Kidney (tissue), 13 donors: ENCODE measurements at regions not wholly inside any gene's neighbourhood (a gene's known extent, or its start where the extent isn't known, plus 50 kb on each side); places are given as distances from the start of the nearest gene placed in this dataset.
A peak's percentile ranks its signal among the peaks of the same experiment; 100 is the strongest.

Source experiments
- DNase-seq, 5 donors: peaks; one replicate each; pipeline ENCODE4 v3.0.0-alpha.2; 2013 to 2020
- FAIRE-seq: peaks from 2 replicates; lab custom pipeline; 2012; peaks lifted over from hg19 to GRCh38; lab: Jason Lieb, UNC
- H3K27ac ChIP-seq, 2 donors: one replicate each; pipeline ENCODE4 v1.7.0; 2013; ENCODE audit warnings: low read depth in 2 of 2, low read length in 2 of 2, inconsistent platforms in 1 of 2
- H3K27me3 ChIP-seq: one replicate; pipeline ENCODE4 v1.7.1; 2013; ENCODE audit warnings: low read length, inconsistent platforms; ENCODE audit not compliant: control insufficient read depth, insufficient read depth
- H3K36me3 ChIP-seq, 3 donors: one replicate each; pipeline versions ENCODE4 v1.7.0 to v1.7.1; 2013; ENCODE audit warnings: low read length in 3 of 3, control low read depth in 1 of 3, inconsistent platforms in 1 of 3; ENCODE audit not compliant: insufficient read depth in 3 of 3, control insufficient read depth in 2 of 3
- H3K4me1 ChIP-seq, 3 donors: one replicate each; pipeline versions ENCODE4 v1.7.0 to v1.7.1; 2013; ENCODE audit warnings: low read length in 3 of 3, inconsistent platforms in 1 of 3, low read depth in 1 of 3; ENCODE audit not compliant: control insufficient read depth in 2 of 3, insufficient read depth in 2 of 3
- H3K4me3 ChIP-seq, 3 donors: one replicate each; pipeline versions ENCODE4 v1.7.0 to v1.8.1; 2013; ENCODE audit warnings: low read length in 3 of 3, control low read depth in 1 of 3, inconsistent platforms in 1 of 3
- H3K9ac ChIP-seq, 3 donors: one replicate each; pipeline versions ENCODE4 v1.7.0 to v1.7.1; 2013; ENCODE audit warnings: low read length in 3 of 3, control low read depth in 1 of 3, inconsistent platforms in 1 of 3
- H3K9me3 ChIP-seq, 3 donors: one replicate each; pipeline versions ENCODE4 v1.7.0 to v1.7.1; 2013; ENCODE audit warnings: low read length in 3 of 3, control low read depth in 1 of 3, inconsistent platforms in 1 of 3; ENCODE audit not compliant: control insufficient read depth in 2 of 3, insufficient read depth in 1 of 3
- CTCF ChIP-seq: IDR thresholded peaks from 3 replicates; pipeline ENCODE4 v1.5.1; 2012; ENCODE audit warnings: mild to moderate bottlenecking, moderate library complexity, borderline replicate concordance; ENCODE audit not compliant: insufficient read depth; ENCODE audit errors: extremely low read depth
- intact Hi-C: fragments of 100-400 bp; cut with DNase I; formaldehyde crosslinking; loops from one replicate; pipeline ENCODE4 v1.11.1; 2022
- donor health status: control.
- donor health status: control.
- donor health status: control.
- donor health status: control.
- donor health status: control.
- donor health status: DM: yes; HTN: yes; CAD: no.
- donor health status: Normal renal cell carcinoma (clear cell type).

- H3K9ac ChIP-seq, result no peak overlapping the region
- H3K4me3 ChIP-seq, result no peak overlapping the region
- H3K9me3 ChIP-seq, result no peaks in the 10 kb centered on the region
- no peak overlapping the region for H3K27ac ChIP-seq
- H3K4me1 ChIP-seq, result peaks cover 5 to 41% (median 22%) of the 10 kb centered on the region in 3 donors
- intact Hi-C loops, result no loop called here
- no peaks in the 10 kb centered on the region for H3K27me3 ChIP-seq
- no peaks in the 10 kb centered on the region for H3K36me3 ChIP-seq
- FAIRE-seq, result no peak
- peak in 1 of 5 donors; percentile 28 for DNase-seq
- TF ChIP-seq CTCF, result no peak
Observed at GRCh38 chr16:85308611-85309540, 196.6 kb upstream of the CIBAR2 start.

GRCh38 chr16:85309656-85310587 is 197.7 kb upstream of the CIBAR2 start:
- Histone ChIP-seq H3K27ac (no peak overlapping the region), H3K4me1 (peaks cover 5 to 40% (median 22%) of the 10 kb centered on the region in 3 donors), H3K9me3 (no peaks in the 10 kb centered on the region), H3K36me3 (no peaks in the 10 kb centered on the region), H3K27me3 (no peaks in the 10 kb centered on the region), H3K9ac (no peak overlapping the region), H3K4me3 (no peak overlapping the region)
- no peak for FAIRE-seq
- peak in 3 of 5 donors; percentile 62 to 80 (median 68) for DNase-seq
- intact Hi-C loops, result no loop called here
- TF ChIP-seq CTCF, result no peak

- no peak for DNase-seq
- H3K9ac ChIP-seq, result no peak overlapping the region
- TF ChIP-seq CTCF, result no peak
- H3K27ac ChIP-seq, result no peak overlapping the region
- H3K27me3 ChIP-seq, result no peaks in the 10 kb centered on the region
- intact Hi-C loops, result no loop called here
- H3K4me1 ChIP-seq, result peaks cover 4 to 37% (median 22%) of the 10 kb centered on the region in 3 donors
- no peak overlapping the region for H3K4me3 ChIP-seq
- H3K9me3 ChIP-seq, result no peaks in the 10 kb centered on the region
- no peaks in the 10 kb centered on the region for H3K36me3 ChIP-seq
- FAIRE-seq, result no peak
Observed at GRCh38 chr16:85310868-85311585, 198.8 kb upstream of the CIBAR2 start.
